B cell (primary cell): ENCODE measurements at regions not wholly inside any gene's neighbourhood (a gene's known extent, or its start where the extent isn't known, plus 50 kb on each side); places are given as distances from the start of the nearest gene placed in this dataset.

Experiments
- EZH2 ChIP-seq: IDR thresholded peaks from 2 replicates; pipeline ENCODE4 v1.6.1; 2012; ENCODE audit warnings: borderline replicate concordance, low read depth, mild to moderate bottlenecking, moderate library complexity, low read length; ENCODE audit not compliant: insufficient read depth, poor library complexity, severe bottlenecking
- TF ChIP-seq, protein P1 (sequence below): fragments of 200-600 bp; IDR thresholded peaks from one replicate; pipeline ENCODE4 v1.8.0; 2022; ENCODE audit warnings: antibody characterized with exemption, mild to moderate bottlenecking

DNA sequence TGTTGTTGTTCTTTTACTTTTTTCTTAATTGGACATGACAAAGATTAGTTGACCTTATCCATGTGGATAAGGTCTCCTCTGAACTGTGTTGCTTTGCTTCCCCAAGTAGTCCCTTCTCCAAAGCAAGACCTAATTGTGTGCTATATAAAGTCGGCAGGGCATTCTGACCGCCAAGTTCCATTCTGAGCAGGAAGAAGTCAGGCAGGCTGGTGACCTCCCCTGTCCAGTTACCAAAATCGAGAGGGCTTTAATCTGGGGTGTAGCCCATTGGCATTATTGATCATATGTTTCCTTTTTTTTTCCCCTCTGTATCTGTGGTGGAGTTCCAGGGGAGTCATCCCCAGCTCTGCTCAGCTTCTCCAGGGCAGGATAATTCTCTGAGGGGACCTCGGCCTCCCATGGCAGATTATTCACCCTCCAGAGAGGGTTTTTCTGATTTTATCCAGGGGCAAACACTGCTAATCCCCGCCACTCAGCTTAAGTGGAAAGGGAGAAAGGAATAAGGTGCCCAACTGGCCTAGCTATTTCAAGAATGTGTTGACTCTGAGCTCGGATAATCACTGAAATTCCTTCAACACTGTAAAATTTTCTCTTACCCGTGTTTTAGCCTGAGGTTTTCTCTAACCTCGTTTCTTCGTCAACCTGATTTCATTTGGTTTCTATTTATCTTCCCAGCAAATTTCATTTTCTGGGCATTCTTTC lies 71.8 kb upstream of the L3MBTL3 start:
- TF ChIP-seq, protein P1, sequence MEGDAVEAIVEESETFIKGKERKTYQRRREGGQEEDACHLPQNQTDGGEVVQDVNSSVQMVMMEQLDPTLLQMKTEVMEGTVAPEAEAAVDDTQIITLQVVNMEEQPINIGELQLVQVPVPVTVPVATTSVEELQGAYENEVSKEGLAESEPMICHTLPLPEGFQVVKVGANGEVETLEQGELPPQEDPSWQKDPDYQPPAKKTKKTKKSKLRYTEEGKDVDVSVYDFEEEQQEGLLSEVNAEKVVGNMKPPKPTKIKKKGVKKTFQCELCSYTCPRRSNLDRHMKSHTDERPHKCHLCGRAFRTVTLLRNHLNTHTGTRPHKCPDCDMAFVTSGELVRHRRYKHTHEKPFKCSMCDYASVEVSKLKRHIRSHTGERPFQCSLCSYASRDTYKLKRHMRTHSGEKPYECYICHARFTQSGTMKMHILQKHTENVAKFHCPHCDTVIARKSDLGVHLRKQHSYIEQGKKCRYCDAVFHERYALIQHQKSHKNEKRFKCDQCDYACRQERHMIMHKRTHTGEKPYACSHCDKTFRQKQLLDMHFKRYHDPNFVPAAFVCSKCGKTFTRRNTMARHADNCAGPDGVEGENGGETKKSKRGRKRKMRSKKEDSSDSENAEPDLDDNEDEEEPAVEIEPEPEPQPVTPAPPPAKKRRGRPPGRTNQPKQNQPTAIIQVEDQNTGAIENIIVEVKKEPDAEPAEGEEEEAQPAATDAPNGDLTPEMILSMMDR = no peak
- no peak for TF ChIP-seq EZH2
